B cell (primary cell): ENCODE measurements at regions not wholly inside any gene's neighbourhood (a gene's known extent, or its start where the extent isn't known, plus 50 kb on each side); places are given as distances from the start of the nearest gene placed in this dataset.

Experiments used
- EZH2 ChIP-seq: IDR thresholded peaks from 2 replicates; pipeline ENCODE4 v1.6.1; 2012; ENCODE audit warnings: borderline replicate concordance, low read depth, mild to moderate bottlenecking, moderate library complexity, low read length; ENCODE audit not compliant: insufficient read depth, poor library complexity, severe bottlenecking
- TF ChIP-seq, protein P1 (sequence below): fragments of 200-600 bp; IDR thresholded peaks from one replicate; pipeline ENCODE4 v1.8.0; 2022; ENCODE audit warnings: antibody characterized with exemption, mild to moderate bottlenecking

DNA sequence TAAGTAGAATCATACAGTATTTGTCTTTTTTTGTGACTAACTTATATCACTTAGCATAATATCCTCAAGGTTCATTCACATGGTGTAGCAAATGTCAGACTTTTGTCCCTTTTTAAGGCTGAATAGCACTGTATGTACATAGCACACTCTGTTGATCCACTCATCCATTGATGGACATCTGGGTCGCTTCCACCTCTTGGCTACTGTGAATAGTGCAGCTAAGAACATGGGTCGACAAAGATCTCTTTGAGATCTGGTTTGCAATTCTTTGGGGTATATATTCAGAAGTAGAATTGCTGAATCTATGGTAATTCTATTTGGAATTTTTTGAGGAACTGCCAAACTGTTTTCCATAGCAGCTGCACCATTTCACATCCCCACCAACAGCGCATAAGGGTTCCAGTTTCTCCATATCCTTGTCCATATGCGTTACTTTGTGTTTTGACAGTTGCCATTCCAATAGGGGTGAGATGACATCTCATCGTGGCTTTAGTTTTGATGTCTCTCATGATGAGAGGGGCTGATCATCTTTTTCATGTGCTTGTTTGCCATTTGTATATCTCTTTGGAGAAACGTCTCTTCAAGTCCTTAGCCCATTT, 73.9 kb downstream of the GLRX5 start:
- TF ChIP-seq, protein P1, sequence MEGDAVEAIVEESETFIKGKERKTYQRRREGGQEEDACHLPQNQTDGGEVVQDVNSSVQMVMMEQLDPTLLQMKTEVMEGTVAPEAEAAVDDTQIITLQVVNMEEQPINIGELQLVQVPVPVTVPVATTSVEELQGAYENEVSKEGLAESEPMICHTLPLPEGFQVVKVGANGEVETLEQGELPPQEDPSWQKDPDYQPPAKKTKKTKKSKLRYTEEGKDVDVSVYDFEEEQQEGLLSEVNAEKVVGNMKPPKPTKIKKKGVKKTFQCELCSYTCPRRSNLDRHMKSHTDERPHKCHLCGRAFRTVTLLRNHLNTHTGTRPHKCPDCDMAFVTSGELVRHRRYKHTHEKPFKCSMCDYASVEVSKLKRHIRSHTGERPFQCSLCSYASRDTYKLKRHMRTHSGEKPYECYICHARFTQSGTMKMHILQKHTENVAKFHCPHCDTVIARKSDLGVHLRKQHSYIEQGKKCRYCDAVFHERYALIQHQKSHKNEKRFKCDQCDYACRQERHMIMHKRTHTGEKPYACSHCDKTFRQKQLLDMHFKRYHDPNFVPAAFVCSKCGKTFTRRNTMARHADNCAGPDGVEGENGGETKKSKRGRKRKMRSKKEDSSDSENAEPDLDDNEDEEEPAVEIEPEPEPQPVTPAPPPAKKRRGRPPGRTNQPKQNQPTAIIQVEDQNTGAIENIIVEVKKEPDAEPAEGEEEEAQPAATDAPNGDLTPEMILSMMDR, result no peak
- no peak for TF ChIP-seq EZH2
